ENCODE measurements at regions not wholly inside any gene's neighbourhood (a gene's known extent, or its start where the extent isn't known, plus 50 kb on each side); places are given as distances from the start of the nearest gene placed in this dataset.
A peak's percentile ranks its signal among the peaks of the same experiment; 100 is the strongest.

GRCh38 chr15:70442211-70442610 is 321.1 kb downstream of the UACA start:
- Histone ChIP-seq H2AK5ac (ENCODE audit: insufficient read length, low read length) (no peak overlapping the region), H2BK20ac (ENCODE audit: low read depth, low read length, poor library complexity, severe bottlenecking) (no peak overlapping the region), H3K56ac (ENCODE audit: insufficient read length, low read depth, low read length) (no peak overlapping the region), H3K9ac (ENCODE audit: extremely low read depth, insufficient read length, low read length) (no peak overlapping the region), H3K23ac (ENCODE audit: insufficient read length, low read depth, low read length) (no peak overlapping the region), H4K5ac (ENCODE audit: insufficient read length, low read depth, low read length) (no peak overlapping the region), H3K4ac (ENCODE audit: low read depth, low read length) (no peak overlapping the region), H3K4me1 (ENCODE audit: insufficient read depth, low read length) (no peaks in the 10 kb centered on the region; the same call in 1 of the 2 replicates), H4K91ac (ENCODE audit: insufficient read length, low read depth, low read length) (no peak overlapping the region), H3K18ac (ENCODE audit: insufficient read length, low read depth, low read length) (no peak overlapping the region), H4K8ac (replicated peaks; ENCODE audit: insufficient read length, low read depth, low read length) (no peak overlapping the region), H2BK15ac (ENCODE audit: low read depth, low read length) (no peak overlapping the region), H4K20me1 (ENCODE audit: control insufficient read depth, insufficient read depth, insufficient read length) (no peaks in the 10 kb centered on the region), H2AFZ (ENCODE audit: low read length) (no peak overlapping the region), H2BK120ac (ENCODE audit: low read depth, low read length, poor library complexity, severe bottlenecking) (no peak overlapping the region), H3K4me2 (ENCODE audit: insufficient read depth, insufficient read length, low read length) (no peak overlapping the region), H2BK5ac (ENCODE audit: insufficient read length, low read length) (no peak overlapping the region), H3K79me2 (ENCODE audit: insufficient read depth, low read length) (no peaks in the 10 kb centered on the region), H3K23me2 (ENCODE audit: insufficient read length, low read depth, low read length, poor library complexity, severe bottlenecking) (no peaks in the 10 kb centered on the region), H2BK12ac (ENCODE audit: insufficient read length, low read depth, low read length) (no peak overlapping the region), H3K27me3 (ENCODE audit: insufficient read depth, low read length) (no peaks in the 10 kb centered on the region), H3T11ph (ENCODE audit: low read length) (no peak overlapping the region), H3K14ac (ENCODE audit: insufficient read depth, low read length) (no peak overlapping the region; the same call in 1 of the 2 replicates), H3K79me1 (ENCODE audit: insufficient read depth, low read depth, low read length, poor library complexity, severe bottlenecking) (no peaks in the 10 kb centered on the region), H3K9me3 (ENCODE audit: control insufficient read depth, low read depth, low read length) (no peaks in the 10 kb centered on the region), H3K27ac (ENCODE audit: insufficient read length, low read depth, low read length) (no peak overlapping the region)
- Mint-ChIP-seq H3K9me3 (no peaks in the 10 kb centered on the region; a peak in 1 of 5 replicates), H3K27ac (peak overlapping the region in 2 of 3 experiments; percentile 3 to 55; a peak in 1 of 7 replicates), H3K27me3 (ENCODE audit: low read depth) (peaks cover 35% of the 10 kb centered on the region), H3K4me3 (no peak overlapping the region), H3K36me3 (ENCODE audit: insufficient read depth in 1 of 3, low read depth in 3 of 3) (no peaks in the 10 kb centered on the region), H3K4me1 (peaks cover 29 to 38% of the 10 kb centered on the region in 2 experiments)
- no peak for TF ChIP-seq CTCF (conservative IDR thresholded peaks at IDR 0.05)
- DNase-seq: no peak
- no CpG with 5 or more reads among the region's 13 CpGs for WGBS (ENCODE audit: extremely low coverage, insufficient read length, low lambda C conversion rate)
